T-cell (primary cell): ENCODE measurements at regions not wholly inside any gene's neighbourhood (a gene's known extent, or its start where the extent isn't known, plus 50 kb on each side); places are given as distances from the start of the nearest gene placed in this dataset.

Experiments
- ATAC-seq, 4 experiments: fragments of 200-7000 bp in 3 of 4; fragments of 150-1000 bp in 1 of 4; cut with Tn5 transposase; replicated peaks in 1 of 4; 1 replicate in 3 of 4; 2 replicates in 1 of 4; pipeline ENCODE4 v1.10.0; 2021; ENCODE audit warnings: moderate library complexity in 3 of 4, mild to moderate bottlenecking in 2 of 4, moderate number of reproducible peaks in 1 of 4
- CTCF ChIA-PET, 2 donors: fragments of 300-600 bp; sonication (Branson Sonifier 250); formaldehyde crosslinking; loops; one replicate each; lab custom pipeline; 2022; ENCODE audit warnings: antibody characterized with exemption in 2 of 2; lab: Charles Lee
- POLR2A ChIA-PET, 2 donors: fragments of 300-600 bp; sonication (Branson Sonifier 250); formaldehyde crosslinking; loops; one replicate each; lab custom pipeline; 2022; ENCODE audit warnings: antibody characterized with exemption in 2 of 2; lab: Charles Lee
- DNase-seq, 35 experiments: peaks; one replicate each; pipeline versions ENCODE4 v3.0.0 to v3.0.0-alpha.2; 2013 to 2023
- H3K27ac ChIP-seq: one replicate; pipeline ENCODE4 v1.5.1; 2013; ENCODE audit warnings: low read length
- H3K27me3 ChIP-seq, 2 experiments: replicated peaks in 1 of 2; 1 replicate in 1 of 2; 2 replicates in 1 of 2; pipeline versions ENCODE4 v1.6.1 to v1.7.0; 2013; ENCODE audit warnings: low read length in 1 of 2, mixed read lengths in 1 of 2; ENCODE audit not compliant: control insufficient read depth in 2 of 2, insufficient read depth in 2 of 2; ENCODE audit errors: extremely low read depth in 1 of 2
- H3K36me3 ChIP-seq, 2 donors: 1 replicate in 1 of 2; 2 replicates in 1 of 2; pipeline versions ENCODE4 v1.6.1 to v1.7.0; 2013; ENCODE audit warnings: low read length in 1 of 2; ENCODE audit not compliant: control insufficient read depth in 2 of 2, insufficient read depth in 1 of 2; ENCODE audit errors: extremely low read depth in 1 of 2
- H3K4me1 ChIP-seq, 2 experiments: 1 replicate in 1 of 2; 2 replicates in 1 of 2; pipeline versions ENCODE4 v1.6.1 to v1.7.0; 2013; ENCODE audit warnings: low read length in 2 of 2, mixed read lengths in 1 of 2; ENCODE audit not compliant: insufficient read depth in 2 of 2, control insufficient read depth in 1 of 2; ENCODE audit errors: extremely low read depth in 1 of 2
- H3K4me3 ChIP-seq, 2 donors: 1 replicate in 1 of 2; 2 replicates in 1 of 2; pipeline versions ENCODE4 v1.5.1 to v1.7.0; 2013; ENCODE audit warnings: mild to moderate bottlenecking in 2 of 2, low read length in 1 of 2, moderate library complexity in 1 of 2; ENCODE audit not compliant: control insufficient read depth in 1 of 2; ENCODE audit errors: extremely low read depth in 1 of 2
- H3K9me3 ChIP-seq: 2 replicates; pipeline ENCODE4 v1.7.0; 2013
- H3K27ac Mint-ChIP-seq, 2 donors: one replicate each; pipeline ENCODE4 v1.8.0; 2020 to 2021; ENCODE audit warnings: mild to moderate bottlenecking in 2 of 2, mixed read lengths in 2 of 2
- H3K27me3 Mint-ChIP-seq, 2 donors: one replicate each; pipeline ENCODE4 v1.8.0; 2021 to 2022; ENCODE audit warnings: mixed read lengths in 2 of 2
- H3K36me3 Mint-ChIP-seq: one replicate; pipeline ENCODE4 v1.8.0; 2021; ENCODE audit warnings: mixed read lengths
- H3K4me1 Mint-ChIP-seq, 3 donors: one replicate each; pipeline ENCODE4 v1.8.0; 2020 to 2022; ENCODE audit warnings: mixed read lengths in 3 of 3, mild to moderate bottlenecking in 1 of 3
- H3K4me3 Mint-ChIP-seq, 3 donors: one replicate each; pipeline ENCODE4 v1.8.0; 2020 to 2022; ENCODE audit warnings: mild to moderate bottlenecking in 3 of 3, mixed read lengths in 3 of 3, moderate library complexity in 3 of 3
- H3K9me3 Mint-ChIP-seq, 3 donors: one replicate each; pipeline ENCODE4 v1.8.0; 2020 to 2022; ENCODE audit warnings: mixed read lengths in 3 of 3
- WGBS: methylation state at CpG from one replicate; pipeline ENCODE4 v1.1.5; 2013; ENCODE audit warnings: missing lambda C conversion rate; ENCODE audit not compliant: insufficient coverage; 5-methylcytosine and 5-hydroxymethylcytosine counted together

DNA sequence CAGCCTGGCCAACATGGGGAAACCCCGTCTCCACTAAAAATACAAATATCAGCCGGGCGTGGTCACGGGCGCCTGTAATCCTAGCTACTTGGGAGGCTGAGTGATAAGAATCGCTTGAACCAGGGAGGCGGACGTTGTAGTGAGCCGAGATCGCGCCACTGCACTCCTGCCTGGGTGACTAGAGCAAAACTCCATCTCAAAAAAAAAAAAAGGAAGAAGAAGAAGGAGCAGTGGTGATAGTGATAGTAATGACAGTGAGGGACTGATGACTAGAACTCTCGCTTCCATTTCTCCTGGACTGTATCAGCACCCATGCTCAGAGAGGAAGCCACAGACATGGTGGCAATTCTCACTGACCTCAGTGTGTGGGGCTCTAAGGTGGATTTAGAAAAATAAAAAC, 52.6 kb upstream of the CLINT1 start:
- H3K4me3 Mint-ChIP-seq = no peak overlapping the region

More for the DNA sequence above, 52.6 kb upstream of the CLINT1 start:
- ChIA-PET POLR2A (no interaction called here), CTCF (no interaction called here)
- Mint-ChIP-seq H3K27ac (no peak overlapping the region), H3K9me3 (no peaks in the 10 kb centered on the region), H3K4me1 (no peaks in the 10 kb centered on the region), H3K36me3 (no peaks in the 10 kb centered on the region), H3K27me3 (peaks cover 0 to 2% of the 10 kb centered on the region in 2 donors)
- no peak for ATAC-seq
- H3K4me1 ChIP-seq = no peaks in the 10 kb centered on the region
- 100% methylated on average over 2 of the region's 12 CpGs for WGBS
- H3K4me3 ChIP-seq = no peak overlapping the region
- peaks cover 0 to 8% of the 10 kb centered on the region in 2 experiments for H3K27me3 ChIP-seq
- H3K27ac ChIP-seq = no peak overlapping the region
- no peaks in the 10 kb centered on the region for H3K9me3 ChIP-seq
- H3K36me3 ChIP-seq = no peaks in the 10 kb centered on the region
- DNase-seq = no peak
